Brain microvascular endothelial cell (primary cell): ENCODE measurements at regions not wholly inside any gene's neighbourhood (a gene's known extent, or its start where the extent isn't known, plus 50 kb on each side); places are given as distances from the start of the nearest gene placed in this dataset.

Experiments used
- DNase-seq: peaks from one replicate; pipeline ENCODE4 v3.0.0-alpha.2; 2020
- H3K27ac ChIP-seq: fragments of 250-450 bp; sonication (Bioruptor Pico); 2 replicates; pipeline ENCODE4 v1.5.1; 2020; ENCODE audit warnings: mild to moderate bottlenecking, moderate library complexity
- H3K27me3 ChIP-seq: fragments of 250-450 bp; sonication (Bioruptor Pico); replicated peaks from 2 replicates; pipeline ENCODE4 v1.5.1; 2020; ENCODE audit warnings: mild to moderate bottlenecking
- H3K36me3 ChIP-seq: fragments of 250-450 bp; sonication (Bioruptor Pico); replicated peaks from 2 replicates; pipeline ENCODE4 v1.5.1; 2020; ENCODE audit warnings: mild to moderate bottlenecking
- H3K4me3 ChIP-seq: 2 replicates; pipeline ENCODE4 v1.5.1; 2011; ENCODE audit warnings: low read depth, mild to moderate bottlenecking, control low read depth, low read length, moderate library complexity
- in situ Hi-C: cut with HindIII; loops from 2 replicates; pipeline ENCODE4 v1.10.0; 2017; ENCODE audit warnings: low sequenced_read_pairs, low pct_ligation_motif_present
- TF ChIP-seq, protein P1 (sequence below): IDR thresholded peaks from 2 replicates; pipeline ENCODE4 v1.5.1; 2011; ENCODE audit warnings: low read depth, mild to moderate bottlenecking, moderate library complexity, low read length, control low read depth, inconsistent platforms; ENCODE audit errors: missing control alignments

DNA sequence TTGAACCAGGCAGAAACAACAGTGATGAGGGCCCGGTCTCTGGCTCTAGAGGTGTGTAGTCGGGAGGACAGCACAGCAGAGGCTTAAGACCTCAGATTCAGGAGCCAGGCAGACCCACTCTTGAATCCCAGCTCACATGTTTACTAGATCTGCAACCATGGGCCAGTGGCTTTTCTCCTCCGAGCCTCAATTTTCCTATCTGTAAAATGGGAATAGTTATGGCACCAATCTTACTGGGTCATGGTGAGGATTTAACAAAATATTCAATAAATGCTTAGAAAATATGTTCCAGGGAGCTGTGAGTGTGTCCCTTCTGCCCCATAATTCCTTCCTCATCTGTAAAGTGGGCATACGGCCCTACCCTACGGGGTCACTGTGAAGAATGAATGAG, 506.9 kb downstream of the SHQ1 start:
- Histone ChIP-seq H3K27ac (no peak overlapping the region), H3K4me3 (no peak overlapping the region), H3K36me3 (no peaks in the 10 kb centered on the region), H3K27me3 (no peaks in the 10 kb centered on the region)
- in situ Hi-C loops: no loop called here
- no peak for DNase-seq
- TF ChIP-seq, protein P1, sequence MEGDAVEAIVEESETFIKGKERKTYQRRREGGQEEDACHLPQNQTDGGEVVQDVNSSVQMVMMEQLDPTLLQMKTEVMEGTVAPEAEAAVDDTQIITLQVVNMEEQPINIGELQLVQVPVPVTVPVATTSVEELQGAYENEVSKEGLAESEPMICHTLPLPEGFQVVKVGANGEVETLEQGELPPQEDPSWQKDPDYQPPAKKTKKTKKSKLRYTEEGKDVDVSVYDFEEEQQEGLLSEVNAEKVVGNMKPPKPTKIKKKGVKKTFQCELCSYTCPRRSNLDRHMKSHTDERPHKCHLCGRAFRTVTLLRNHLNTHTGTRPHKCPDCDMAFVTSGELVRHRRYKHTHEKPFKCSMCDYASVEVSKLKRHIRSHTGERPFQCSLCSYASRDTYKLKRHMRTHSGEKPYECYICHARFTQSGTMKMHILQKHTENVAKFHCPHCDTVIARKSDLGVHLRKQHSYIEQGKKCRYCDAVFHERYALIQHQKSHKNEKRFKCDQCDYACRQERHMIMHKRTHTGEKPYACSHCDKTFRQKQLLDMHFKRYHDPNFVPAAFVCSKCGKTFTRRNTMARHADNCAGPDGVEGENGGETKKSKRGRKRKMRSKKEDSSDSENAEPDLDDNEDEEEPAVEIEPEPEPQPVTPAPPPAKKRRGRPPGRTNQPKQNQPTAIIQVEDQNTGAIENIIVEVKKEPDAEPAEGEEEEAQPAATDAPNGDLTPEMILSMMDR: no peak

DNA sequence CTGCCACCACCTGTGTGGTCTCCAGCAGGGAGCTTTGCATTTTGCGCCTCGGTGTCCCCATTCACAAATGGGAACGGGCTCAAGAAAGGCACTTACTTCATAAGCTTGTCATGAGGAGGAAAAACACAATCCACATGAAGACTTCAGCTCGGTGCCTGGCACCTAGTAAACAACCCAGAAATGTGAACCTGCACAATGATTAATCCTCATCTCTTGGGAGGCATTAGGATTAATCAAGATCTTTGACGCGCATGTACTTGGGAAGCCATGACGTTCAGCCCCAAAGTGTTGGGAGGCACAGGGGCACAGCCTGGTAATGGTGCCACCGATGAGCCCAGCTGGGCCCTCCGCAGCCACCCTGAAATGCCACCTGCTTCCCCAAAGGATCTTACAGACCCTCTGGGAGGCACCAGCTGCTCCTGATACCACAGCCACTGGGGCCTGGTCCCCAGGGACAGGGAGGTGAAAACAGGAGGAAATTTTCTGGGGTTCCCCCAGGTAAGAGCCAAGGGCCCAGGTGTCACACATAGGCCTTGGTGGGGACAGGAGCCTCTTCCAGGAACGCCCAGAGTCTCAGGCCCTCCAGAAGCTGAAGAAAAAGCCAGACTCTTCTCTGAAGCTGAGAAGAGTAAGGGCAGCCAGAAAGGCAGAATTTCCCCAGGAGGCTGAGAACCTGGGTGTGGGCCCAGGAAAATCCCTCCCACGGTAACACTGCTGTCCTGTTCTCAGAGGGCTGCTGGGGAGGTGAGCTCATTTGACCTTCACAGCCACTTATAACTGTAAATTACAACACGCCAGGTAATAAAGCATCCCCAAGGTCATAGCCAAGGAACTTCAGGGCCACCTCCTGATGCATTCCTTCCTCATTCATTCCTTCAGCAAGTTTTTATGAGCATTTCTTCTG, 507.5 kb downstream of the SHQ1 start:
- TF ChIP-seq, protein P1: no peak
- in situ Hi-C loops: no loop called here
- Histone ChIP-seq H3K27me3 (no peaks in the 10 kb centered on the region), H3K27ac (no peak overlapping the region), H3K36me3 (no peaks in the 10 kb centered on the region), H3K4me3 (no peak overlapping the region)
- DNase-seq: no peak

DNA sequence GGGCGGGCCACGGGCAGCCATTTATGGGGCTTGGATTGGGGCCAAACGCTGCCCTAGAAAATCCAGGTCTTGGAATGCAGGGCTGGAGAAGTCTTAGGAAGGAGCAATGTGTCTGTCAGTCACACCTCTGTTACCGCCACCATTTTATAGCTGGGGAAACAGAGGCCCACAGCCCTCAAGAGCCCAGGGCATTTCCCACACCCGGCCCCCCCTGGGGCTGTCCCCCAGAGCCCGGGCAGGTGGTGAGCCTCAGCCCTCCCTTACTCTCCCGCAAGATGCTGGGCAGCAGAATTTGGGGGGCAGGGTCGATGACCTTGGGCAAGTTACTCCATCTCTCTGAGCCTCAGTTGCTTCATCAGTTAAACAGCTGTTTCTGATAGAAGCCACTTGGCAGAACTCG, 508.2 kb downstream of the SHQ1 start:
- Histone ChIP-seq H3K27ac (no peak overlapping the region), H3K4me3 (no peak overlapping the region), H3K36me3 (no peaks in the 10 kb centered on the region), H3K27me3 (no peaks in the 10 kb centered on the region)
- TF ChIP-seq, protein P1: no peak
- in situ Hi-C loops: no loop called here
- no peak for DNase-seq

DNA sequence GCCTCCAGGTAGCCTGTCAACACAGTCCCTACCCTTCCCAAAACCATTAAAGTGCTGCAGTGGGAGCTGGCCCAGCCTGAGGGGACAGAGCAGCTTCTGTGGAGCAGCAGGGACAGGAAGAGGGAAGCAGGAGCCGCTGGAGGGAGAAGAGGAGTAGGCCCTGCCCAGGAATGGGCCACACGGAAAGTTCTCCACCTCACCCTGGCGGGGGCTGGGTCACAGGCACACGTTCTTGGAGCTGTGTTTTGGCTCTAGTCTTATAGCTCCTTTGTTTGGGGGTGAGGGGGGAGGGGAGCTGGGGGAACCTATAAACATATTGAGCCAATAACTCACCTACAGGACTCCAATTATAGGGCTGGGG, 508.6 kb downstream of the SHQ1 start:
- H3K27ac ChIP-seq: peak overlapping the region; percentile 61

DNA sequence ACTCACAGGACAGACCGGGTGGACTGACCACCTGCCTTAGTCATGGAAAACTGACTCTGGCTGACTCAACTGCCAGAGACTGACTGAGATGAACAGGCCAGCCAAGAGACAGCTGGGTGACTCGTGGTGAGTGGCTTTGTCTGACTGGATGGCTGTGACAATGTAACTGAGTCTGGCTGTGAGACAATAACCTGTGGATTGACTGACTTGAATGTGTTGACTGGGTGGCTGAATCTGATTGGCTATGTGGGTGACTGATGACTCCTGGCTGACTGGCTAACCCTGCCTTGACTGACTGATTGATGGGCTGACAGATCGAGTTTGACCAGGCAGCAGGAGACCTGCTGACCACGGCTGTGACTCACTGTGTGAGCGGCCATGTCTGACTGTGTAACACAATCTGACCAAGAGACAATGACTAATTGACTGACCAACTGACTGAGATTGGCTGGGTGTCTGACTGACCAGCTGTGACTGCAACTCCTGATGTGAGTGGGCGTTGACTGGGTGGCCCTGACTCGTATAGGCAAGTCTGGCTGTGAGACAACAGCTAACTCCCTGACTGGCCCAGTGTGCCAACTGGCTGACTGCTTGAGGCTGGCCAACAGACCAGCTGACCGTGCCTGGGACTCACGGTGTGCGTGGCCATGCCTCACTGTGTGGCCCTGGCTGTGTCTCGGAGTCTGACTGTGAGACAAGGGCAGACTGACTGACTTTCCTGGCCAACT, 509.1 kb downstream of the SHQ1 start:
- peak overlapping the region; percentile 61 for H3K27ac ChIP-seq
- TF ChIP-seq, protein P1: no peak
- no peak overlapping the region for H3K4me3 ChIP-seq
- peak; percentile 98 for DNase-seq
- no peaks in the 10 kb centered on the region for H3K27me3 ChIP-seq
- in situ Hi-C loops: no loop called here
- no peaks in the 10 kb centered on the region for H3K36me3 ChIP-seq

More for the DNA sequence above, 508.6 kb downstream of the SHQ1 start:
- no peak for DNase-seq
- H3K27me3 ChIP-seq: no peaks in the 10 kb centered on the region
- in situ Hi-C loops: no loop called here
- H3K4me3 ChIP-seq: no peak overlapping the region
- TF ChIP-seq, protein P1: no peak
- no peaks in the 10 kb centered on the region for H3K36me3 ChIP-seq
